B cell (primary cell): ENCODE measurements at regions not wholly inside any gene's neighbourhood (a gene's known extent, or its start where the extent isn't known, plus 50 kb on each side); places are given as distances from the start of the nearest gene placed in this dataset.

Experiments
- CTCF ChIP-seq: fragments of 200-600 bp; IDR thresholded peaks from one replicate; pipeline ENCODE4 v1.8.0; 2022; ENCODE audit warnings: antibody characterized with exemption, mild to moderate bottlenecking
- EZH2 ChIP-seq: IDR thresholded peaks from 2 replicates; pipeline ENCODE4 v1.6.1; 2012; ENCODE audit warnings: borderline replicate concordance, low read depth, mild to moderate bottlenecking, moderate library complexity, low read length; ENCODE audit not compliant: insufficient read depth, poor library complexity, severe bottlenecking

GRCh38 chr1:83490988-83491387, 507.9 kb downstream of the TTLL7 start:
- TF ChIP-seq CTCF, result no peak
- no peak for TF ChIP-seq EZH2
